ENCODE measurements at regions not wholly inside any gene's neighbourhood (a gene's known extent, or its start where the extent isn't known, plus 50 kb on each side); places are given as distances from the start of the nearest gene placed in this dataset.
"Not testable (repeated sequence)": the region's sequence is repeated elsewhere in the genome, so short reads cannot be mapped to it uniquely, and the experiment has no call there.

DNA sequence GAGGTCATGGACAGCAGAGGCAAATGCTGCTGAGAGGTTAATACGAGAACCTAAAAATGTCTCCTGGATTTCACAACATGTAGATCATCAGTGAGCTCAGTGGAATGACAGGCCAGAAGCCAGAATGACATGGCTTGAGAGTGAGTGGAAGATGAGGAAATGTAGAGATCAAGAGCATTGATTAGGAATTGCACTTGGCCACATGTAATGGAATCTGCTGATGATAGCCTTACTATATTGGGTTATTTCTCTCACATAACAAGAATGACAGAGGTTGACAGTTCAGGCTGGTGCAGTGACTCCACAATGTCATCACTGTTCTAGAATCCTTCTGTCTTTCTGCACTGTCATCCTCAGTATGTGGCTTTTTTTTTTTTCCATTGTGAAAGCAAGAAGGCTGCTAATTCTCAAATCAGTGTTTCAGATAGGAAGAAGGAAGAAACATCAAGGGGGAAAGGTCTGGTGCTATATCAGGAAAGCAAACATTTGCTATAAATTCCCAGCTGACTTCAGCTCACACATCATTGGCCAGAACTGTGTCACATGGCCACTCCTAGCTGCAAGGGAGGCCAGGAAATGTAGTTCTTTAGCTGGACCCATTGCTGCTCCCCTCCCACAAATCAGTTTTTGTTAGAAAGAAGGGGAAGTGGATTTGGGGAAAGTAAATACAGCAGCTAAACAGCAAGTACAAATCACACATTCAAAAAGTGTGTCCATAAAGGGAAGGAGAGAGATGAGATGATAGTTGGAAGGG is 127.2 kb downstream of the FAM161A start:
- in situ Hi-C loops (cut with HindIII; ENCODE audit: low sequenced_read_pairs) = no loop called here
- no peak for DNase-seq (ENCODE audit: low spot score)

DNA sequence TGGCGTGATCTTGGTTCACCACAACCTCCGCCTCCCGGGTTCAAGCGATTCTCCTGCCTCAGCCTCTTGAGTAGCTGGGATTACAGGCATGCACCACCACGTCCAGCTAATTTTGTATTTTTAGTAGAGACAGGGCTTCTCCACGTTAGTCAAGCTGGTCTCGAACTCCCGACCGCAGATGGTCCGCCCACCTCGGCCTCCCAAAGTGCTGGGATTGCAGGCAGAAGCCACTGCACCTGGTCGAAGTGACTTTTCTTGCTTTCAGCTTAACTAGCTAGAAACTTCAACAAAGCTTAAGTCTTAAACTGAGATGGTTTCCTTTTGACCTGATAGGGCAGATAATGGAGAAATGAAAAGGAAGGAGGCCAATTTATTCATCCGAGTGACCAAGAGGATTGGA is 130.5 kb downstream of the FAM161A start:
- in situ Hi-C loops (cut with HindIII; ENCODE audit: low sequenced_read_pairs); DNase-seq (ENCODE audit: low spot score): not testable (repeated sequence)

DNA sequence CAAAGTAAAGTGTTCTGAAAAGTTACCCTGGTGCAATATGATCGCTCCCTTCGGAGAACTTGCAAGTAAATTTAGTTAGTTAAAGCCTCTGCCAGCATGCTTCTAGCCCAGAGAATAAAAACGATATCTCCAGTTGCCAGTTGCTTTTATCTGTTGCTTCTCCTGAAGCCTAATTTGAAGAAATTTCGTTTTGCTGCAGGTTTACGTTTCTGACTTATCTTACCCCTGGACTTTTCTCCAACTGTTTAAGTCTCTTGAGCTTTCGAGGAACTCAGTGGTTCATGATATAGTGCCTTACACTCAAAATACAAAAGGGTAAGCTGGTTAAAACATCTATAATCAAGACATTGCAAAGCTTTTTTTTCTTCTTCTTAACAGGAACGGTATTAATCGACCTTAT is 131.1 kb downstream of the FAM161A start:
- in situ Hi-C loops (cut with HindIII; ENCODE audit: low sequenced_read_pairs) = no loop called here
- no peak for DNase-seq (ENCODE audit: low spot score)

DNA sequence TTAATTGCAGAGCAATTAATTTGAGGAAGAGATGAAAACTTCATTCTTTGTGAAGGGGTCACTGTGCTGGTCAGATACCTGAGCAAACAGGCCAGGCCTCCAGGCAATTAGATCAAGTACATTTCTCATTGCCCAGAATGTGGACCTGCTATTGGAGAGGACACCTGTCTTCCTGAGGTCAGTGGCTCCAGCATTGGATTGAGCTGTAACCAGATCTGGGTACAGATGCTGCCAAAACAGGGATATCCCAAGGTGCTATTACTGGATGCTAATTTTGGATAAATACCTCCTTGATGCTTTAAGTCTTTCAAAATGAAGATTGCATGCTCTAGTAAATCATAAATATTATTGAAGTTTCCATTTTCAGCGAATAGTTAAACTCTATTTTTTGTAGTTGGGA is 131.5 kb downstream of the FAM161A start:
- in situ Hi-C loops (cut with HindIII; ENCODE audit: low sequenced_read_pairs) = no loop called here
- DNase-seq (ENCODE audit: low spot score) = no peak

DNA sequence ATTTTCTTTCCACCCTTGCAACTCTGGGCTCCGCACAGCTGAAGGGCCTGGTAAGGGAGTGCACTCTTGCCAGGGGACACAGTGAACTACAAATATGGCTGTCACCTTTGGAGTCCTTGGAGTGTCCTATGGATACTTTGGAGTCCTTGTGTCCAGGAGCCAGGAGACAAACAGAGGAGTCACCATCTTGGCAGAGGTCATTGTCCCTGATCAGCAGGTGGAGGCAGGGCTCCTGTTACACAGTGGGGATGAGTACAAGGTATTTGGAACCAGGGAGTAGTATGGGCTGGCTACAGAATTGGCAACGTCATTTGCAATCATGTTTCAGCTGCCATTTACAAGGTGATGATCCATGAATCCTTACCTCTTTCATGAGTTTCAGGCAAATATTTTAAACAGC is 132.5 kb downstream of the FAM161A start:
- DNase-seq (ENCODE audit: low spot score) = no peak
- in situ Hi-C loops (cut with HindIII; ENCODE audit: low sequenced_read_pairs) = no loop called here

DNA sequence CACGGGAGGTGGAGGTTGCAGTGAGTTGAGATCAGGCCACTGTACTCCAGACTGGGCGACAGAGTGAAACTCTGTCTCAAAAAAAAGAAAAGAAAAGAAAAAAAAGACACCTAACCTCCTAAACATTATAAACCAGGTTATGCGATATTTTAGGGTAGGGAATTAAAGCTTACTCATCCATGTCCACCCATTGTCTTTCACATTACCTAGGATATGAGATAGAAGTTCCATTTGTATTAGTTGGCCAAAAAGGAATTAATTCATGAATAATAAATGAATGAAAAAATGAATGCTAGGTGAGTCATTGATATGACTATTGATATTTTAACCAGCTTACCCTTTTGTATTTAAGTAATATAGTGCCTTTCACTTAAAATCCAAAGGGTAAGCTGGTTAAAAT is 132.9 kb downstream of the FAM161A start:
- no peak for DNase-seq (ENCODE audit: low spot score)
- in situ Hi-C loops (cut with HindIII; ENCODE audit: low sequenced_read_pairs) = no loop called here

DNA sequence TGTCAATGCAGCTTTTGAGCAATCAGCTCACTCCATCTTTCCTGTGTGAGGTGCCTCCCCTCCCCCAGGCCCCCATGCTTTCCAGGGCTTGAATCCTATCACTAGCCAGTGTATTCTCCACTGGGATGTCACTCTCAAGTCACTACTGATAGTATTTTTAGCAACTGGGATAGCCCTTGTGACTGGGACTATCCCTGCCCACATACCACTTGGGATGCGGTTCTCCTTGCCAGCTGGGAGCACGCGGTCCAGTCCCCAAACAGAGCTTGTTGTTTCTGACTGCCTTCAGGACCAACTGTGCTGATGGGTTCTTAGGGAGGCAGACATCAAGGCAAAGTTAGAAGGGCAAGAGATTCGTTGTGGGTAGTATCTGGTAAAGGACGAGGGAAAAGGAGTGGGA is 134.9 kb downstream of the FAM161A start:
- in situ Hi-C loops (cut with HindIII; ENCODE audit: low sequenced_read_pairs) = no loop called here
- no peak for DNase-seq (ENCODE audit: low spot score)

DNA sequence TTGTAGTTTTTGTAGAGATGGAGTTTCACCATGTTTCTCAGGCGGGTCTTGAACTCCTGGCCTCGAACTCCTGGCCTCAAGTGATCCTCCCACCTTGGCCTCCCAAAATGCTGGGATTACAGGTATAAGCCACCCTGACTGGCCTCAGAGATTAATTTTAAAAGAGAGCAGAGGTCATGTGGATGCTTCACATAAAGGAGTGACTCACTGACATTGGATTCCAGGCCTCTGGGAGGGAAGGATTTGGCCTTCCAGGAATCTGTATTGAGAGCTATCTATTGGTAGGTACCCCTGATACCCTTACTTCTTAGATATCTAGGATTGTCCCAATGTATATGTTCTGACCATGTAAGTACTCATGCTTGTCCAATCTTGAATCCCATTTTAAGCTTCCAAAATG is 138.4 kb downstream of the FAM161A start:
- in situ Hi-C loops (cut with HindIII; ENCODE audit: low sequenced_read_pairs) = no loop called here
- DNase-seq (ENCODE audit: low spot score) = no peak

DNA sequence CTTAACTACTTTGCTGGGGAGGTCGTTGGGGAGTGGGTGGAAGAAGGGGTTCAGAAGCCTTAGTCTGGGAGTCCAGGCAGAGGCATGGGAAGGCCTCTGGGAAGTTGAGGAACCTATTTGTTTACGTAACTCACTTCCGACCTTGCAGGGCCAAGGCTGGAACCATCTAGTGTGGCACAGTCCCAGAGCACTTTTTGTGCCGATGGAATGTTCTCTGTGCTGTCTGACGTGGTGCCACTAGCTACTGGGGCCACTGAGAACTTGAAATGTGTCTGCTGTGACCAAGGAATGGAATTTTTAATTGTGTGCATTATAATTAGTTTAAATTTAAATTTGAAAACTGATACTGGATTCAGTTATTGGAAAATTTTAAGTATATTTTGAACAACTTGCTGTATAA is 139.7 kb downstream of the FAM161A start:
- in situ Hi-C loops (cut with HindIII; ENCODE audit: low sequenced_read_pairs) = no loop called here
- no peak for DNase-seq (ENCODE audit: low spot score)

DNA sequence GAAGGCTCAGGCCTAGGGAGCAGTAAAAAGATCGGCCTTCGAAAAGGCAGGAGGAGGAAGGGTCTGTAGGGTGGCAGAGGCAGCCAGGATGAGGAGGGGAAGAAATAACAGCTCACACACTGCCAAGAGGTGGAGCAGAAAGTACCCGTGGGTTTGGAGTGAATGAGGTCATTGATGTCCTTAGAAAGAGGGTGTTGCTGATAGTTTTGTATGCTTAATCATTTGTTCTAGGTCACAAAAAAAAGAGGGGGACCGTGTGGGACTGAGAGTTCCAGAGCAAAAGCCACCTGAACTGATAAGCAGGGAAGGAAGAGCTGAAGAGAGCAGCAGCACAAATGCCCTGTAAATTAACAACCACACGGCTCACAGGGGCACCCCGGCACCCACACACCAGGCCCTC is 140.4 kb downstream of the FAM161A start:
- no peak for DNase-seq (ENCODE audit: low spot score)
- in situ Hi-C loops (cut with HindIII; ENCODE audit: low sequenced_read_pairs) = no loop called here

DNA sequence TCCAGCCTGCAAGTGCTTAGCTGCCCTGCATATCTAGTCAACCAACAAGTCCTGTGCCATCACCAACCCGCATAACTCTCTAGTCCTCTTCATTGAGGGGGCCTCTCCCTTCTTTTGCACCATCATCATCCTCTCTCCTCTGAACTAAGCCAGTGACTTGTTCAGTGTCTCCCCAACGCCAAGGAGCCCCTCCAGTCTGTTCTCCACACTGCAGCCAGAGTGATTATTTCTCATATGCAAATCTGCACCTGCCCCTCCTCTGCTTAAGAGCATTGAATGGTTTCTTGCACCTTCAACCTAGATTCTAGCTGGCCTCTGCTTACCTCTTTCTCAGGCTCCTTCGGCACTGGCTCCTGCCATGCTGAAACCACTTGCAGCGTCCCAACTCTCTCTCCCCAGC is 141.8 kb downstream of the FAM161A start:
- in situ Hi-C loops (cut with HindIII; ENCODE audit: low sequenced_read_pairs) = no loop called here
- no peak for DNase-seq (ENCODE audit: low spot score)

DNA sequence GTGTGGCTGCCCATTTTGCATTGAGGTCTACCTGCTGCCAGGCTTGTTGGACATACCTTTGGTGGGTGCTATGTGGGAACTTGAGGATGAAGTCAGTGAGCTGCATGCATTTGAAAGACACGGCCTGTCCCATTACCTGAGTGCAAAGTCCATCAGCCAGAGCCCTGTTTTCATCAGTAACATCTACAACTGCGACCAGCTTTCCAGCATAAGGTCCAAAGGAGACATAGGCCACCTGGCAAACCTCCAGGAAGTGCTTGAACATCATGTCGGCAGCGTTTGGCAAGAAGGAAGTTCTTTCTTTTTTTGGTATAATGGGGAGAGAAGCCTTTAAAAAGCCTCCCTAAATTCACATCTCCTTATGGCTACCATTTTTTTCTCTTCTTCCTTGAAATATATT is 143.1 kb downstream of the FAM161A start:
- in situ Hi-C loops (cut with HindIII; ENCODE audit: low sequenced_read_pairs) = no loop called here
- no peak for DNase-seq (ENCODE audit: low spot score)

DNA sequence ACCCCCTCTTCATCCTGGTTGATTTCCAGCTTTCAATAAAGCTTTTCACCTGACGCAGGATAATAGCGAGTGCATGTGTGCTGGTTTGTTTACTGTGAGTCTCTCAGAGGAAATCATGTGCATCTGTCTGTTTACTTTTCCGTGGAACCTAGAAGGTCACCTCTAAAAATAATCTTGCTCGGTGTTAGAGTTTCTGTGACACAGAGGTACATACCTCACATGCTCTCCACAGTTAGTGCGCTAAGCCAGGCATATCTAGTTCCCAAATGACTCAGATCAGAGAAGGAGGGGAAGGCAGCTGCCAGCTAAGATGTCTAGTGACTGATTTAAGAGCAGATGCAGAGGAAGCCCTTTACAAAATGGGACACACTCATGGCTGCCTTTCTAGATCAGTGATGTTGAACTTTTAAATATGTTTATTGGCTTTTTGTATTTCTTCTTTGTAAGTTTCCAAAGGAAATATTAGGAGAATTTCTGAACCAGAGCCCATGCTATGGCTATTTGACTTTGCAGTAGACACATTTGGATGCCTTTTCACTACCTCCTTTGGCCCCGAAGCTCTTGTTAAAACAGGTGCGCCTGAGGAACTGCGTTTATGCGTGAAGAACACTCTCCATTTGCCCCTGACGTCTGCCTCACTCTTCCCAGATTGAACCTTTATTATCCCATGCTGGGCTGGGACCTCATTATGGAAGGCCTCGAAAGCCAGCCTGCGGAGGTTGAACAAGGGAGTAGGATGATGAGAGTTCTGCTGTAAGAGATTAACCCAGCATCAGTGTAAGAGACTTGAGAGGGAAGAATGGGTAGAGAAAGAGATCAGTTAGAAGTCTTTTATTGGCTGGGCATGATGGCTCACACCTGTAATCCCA is 145.6 kb downstream of the FAM161A start:
- no peak for DNase-seq (ENCODE audit: low spot score)
- in situ Hi-C loops (cut with HindIII; ENCODE audit: low sequenced_read_pairs) = no loop called here

DNA sequence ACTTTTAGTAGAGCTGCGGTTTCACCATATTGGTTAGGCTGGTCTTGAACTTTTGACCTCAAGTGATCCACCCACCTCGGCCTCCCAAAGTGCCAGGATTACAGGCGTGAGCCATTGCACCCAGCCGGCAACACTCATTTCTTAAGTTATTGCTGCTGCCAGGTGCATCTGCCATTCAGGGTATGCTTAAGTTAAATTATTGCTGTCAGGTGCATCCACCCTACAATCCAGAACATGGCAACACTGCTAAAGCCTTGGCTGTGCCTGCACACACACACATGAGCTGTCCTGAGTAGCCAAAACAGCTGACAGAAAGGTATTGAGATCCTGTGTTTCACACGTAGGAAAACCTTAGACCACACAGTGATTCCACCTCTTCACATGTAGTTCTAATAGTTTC is 148.2 kb downstream of the FAM161A start:
- no peak for DNase-seq (ENCODE audit: low spot score)
- in situ Hi-C loops (cut with HindIII; ENCODE audit: low sequenced_read_pairs) = no loop called here

DNA sequence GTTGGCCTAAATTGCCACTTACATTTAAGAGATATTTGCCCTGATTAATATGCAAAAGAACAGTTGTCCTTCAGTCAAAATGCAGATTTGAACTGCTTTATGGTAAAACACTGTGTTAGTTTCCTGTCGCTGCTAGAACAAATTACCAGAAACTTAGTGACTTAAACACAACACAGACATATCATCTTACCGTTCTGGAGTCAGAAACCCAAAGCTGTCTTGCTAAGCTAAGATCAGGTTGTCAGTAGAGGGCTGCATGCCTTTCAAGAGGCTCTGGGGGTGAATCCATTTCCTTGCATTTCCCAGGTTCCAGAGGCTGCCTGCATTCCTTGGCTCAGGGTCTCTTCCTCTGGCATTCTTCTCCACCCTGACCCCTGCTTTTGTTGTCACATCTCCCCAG is 149.5 kb downstream of the FAM161A start:
- in situ Hi-C loops (cut with HindIII; ENCODE audit: low sequenced_read_pairs) = no loop called here
- DNase-seq (ENCODE audit: low spot score) = no peak

DNA sequence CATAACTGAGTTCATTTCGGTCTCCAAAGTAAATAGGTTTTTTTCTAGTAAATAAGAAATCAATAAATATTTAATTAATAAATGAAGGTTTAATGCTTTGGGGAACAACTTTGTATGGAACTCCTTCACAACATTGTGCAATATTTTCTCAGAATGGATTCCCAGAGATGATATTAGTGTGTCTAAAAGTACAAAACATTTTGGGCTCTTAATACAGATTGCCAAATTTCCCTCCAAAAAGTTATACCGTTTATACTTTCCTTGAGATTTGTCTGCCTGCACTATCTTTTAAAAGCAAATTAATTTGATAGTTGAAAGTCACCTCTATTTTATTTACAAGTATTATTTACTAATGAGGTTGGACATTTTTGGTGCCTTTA is 151.8 kb downstream of the FAM161A start:
- DNase-seq (ENCODE audit: low spot score) = no peak

DNA sequence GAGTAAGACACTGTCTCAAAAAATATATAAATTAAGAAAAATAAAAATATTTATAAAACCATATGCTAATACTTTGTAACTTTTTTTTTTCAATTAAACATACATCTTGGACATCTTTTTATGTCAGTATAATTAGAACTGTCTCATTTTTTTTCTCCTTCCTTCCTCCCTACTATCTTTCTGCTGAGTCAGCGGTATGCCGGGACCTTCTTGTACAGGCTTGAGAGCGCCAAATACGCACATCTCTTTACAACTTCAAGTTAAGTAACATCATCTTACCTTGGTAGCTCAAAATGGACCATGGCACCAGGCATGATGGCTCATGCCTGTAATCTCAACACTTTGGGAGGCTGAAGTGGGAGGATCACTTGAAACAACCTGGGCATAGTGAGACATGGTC is 153.4 kb downstream of the FAM161A start:
- in situ Hi-C loops (cut with HindIII; ENCODE audit: low sequenced_read_pairs) = no loop called here
- no peak for DNase-seq (ENCODE audit: low spot score)

More for the DNA sequence above, 151.8 kb downstream of the FAM161A start:
- in situ Hi-C loops (cut with HindIII; ENCODE audit: low sequenced_read_pairs) = no loop called here

DNA sequence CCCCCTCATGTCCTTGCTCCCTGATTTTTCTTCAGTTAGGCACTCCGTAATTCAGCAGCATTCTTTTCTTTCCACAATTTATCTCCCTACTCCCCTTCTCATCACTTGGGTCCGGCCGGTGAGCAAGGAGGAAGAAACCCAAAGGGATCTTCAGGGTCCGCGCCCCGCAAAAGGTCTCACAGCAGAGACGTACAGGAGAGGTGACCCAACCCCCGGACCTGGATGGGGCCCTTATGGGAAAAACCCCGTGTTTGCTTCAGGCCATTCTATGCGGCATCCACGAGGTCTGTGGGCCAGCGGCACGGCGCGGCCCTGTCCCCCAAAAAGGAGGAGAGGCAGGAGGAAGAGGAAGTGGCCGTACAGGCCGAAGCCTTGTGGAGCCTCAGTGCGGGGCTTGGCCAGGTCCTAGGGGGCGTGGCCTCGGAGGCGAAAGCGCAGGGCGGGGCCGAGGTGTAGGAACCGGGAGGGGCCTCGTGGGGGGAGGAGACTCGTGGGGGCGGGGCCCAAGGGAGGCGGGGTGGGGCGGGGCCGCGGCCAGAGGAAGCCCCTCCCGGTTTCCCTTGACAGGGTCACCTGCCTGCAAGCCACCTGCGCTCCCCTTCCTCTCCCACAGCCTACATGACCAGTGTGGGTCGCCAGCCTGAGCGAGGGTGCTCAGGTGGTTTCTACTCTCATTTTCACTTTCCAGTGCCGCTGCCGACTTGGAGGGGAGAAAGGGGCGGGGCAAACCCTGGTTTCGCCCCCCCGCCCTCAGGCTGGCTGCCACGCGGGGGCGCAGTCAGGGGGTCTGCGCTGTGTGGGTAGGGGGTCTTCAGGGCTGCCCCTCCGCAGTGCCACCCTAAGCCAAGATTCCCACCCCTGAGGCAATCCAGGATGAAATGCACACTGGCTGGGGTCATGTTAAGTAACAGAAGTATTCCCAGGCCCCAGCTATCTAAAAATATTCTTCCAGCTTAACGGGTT is 156.4 kb upstream of the XPO1 start:
- DNase-seq (ENCODE audit: low spot score) = peak; percentile 90
- in situ Hi-C loops (cut with HindIII; ENCODE audit: low sequenced_read_pairs) = no loop called here

DNA sequence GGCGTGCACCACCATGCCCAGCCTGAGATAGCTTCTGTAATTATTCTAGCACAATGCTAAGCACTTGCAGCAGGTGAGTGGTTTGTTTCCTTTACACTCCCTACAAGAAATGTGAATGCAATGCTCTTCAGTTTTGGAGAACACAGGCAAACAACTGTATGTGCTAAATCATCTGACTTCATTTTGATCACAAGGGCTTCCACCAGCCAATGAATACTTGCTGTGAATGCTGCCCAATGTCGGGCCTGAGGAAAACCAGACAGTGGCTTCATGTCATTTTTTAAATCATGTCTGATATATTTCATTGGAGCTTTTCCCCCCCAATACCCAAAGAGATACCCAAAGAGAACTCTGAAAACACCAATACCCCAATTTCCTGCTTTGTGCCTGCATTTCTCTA is 155.6 kb upstream of the XPO1 start:
- DNase-seq (ENCODE audit: low spot score) = no peak
- in situ Hi-C loops (cut with HindIII; ENCODE audit: low sequenced_read_pairs) = no loop called here
